Small intestine (tissue), 7 donors: ENCODE measurements at regions not wholly inside any gene's neighbourhood (a gene's known extent, or its start where the extent isn't known, plus 50 kb on each side); places are given as distances from the start of the nearest gene placed in this dataset.

Experiments
- DNase-seq, 2 donors: peaks; one replicate each; pipeline versions ENCODE4 v3.0.0 to v3.0.0-alpha.2; 2013
- FAIRE-seq: peaks from 2 replicates; lab custom pipeline; 2012; peaks lifted over from hg19 to GRCh38; lab: Jason Lieb, UNC
- H3K27ac ChIP-seq, 3 donors: one replicate each; pipeline ENCODE4 v1.5.1; 2013; ENCODE audit warnings: low read length in 2 of 3, mild to moderate bottlenecking in 2 of 3, control low read depth in 1 of 3, inconsistent platforms in 1 of 3, low read depth in 1 of 3, moderate library complexity in 1 of 3
- H3K27me3 ChIP-seq, 3 donors: one replicate each; pipeline ENCODE4 v1.6.1; 2013; ENCODE audit warnings: low read length in 3 of 3, inconsistent platforms in 1 of 3; ENCODE audit not compliant: control insufficient read depth in 3 of 3, insufficient read depth in 3 of 3
- H3K36me3 ChIP-seq, 3 donors: one replicate each; pipeline ENCODE4 v1.6.1; 2013; ENCODE audit warnings: low read length in 3 of 3, inconsistent platforms in 1 of 3, low read depth in 1 of 3, mild to moderate bottlenecking in 1 of 3, moderate library complexity in 1 of 3; ENCODE audit not compliant: control insufficient read depth in 3 of 3, insufficient read depth in 2 of 3
- H3K4me1 ChIP-seq, 3 donors: one replicate each; pipeline ENCODE4 v1.6.1; 2013; ENCODE audit warnings: low read length in 2 of 3, inconsistent platforms in 1 of 3, low read depth in 1 of 3, mild to moderate bottlenecking in 1 of 3, moderate library complexity in 1 of 3; ENCODE audit not compliant: control insufficient read depth in 3 of 3, insufficient read depth in 2 of 3
- H3K4me3 ChIP-seq, 3 donors: one replicate each; pipeline ENCODE4 v1.5.1; 2013; ENCODE audit warnings: low read length in 3 of 3, control low read depth in 1 of 3, inconsistent platforms in 1 of 3, low read depth in 1 of 3, mild to moderate bottlenecking in 1 of 3, moderate library complexity in 1 of 3
- H3K9me3 ChIP-seq, 2 donors: one replicate each; pipeline ENCODE4 v1.6.1; 2013; ENCODE audit warnings: low read depth in 1 of 2, low read length in 1 of 2; ENCODE audit not compliant: control insufficient read depth in 2 of 2, insufficient read depth in 1 of 2
- WGBS, 3 donors: extraction: QIAGEN DNeasy Blood & Tissue Kit; methylation state at CpG; one replicate each; pipeline ENCODE4 v1.1.7; 2013; 5-methylcytosine and 5-hydroxymethylcytosine counted together
- donor health status: healthy with polysubstance abuse.
- donor health status: control.
- donor health status: control.
- donor health status: Bipolar disorder and iron deficiency.
- donor health status: healthy.

GRCh38 chr13:30840515-30840914 is 65.6 kb upstream of the MEDAG start:
- WGBS, 3 donors = 43 to 71% (median 57%) methylated on average over 2 of the region's 6 CpGs
- Histone ChIP-seq H3K9me3 (no peaks in the 10 kb centered on the region), H3K4me1 (peaks cover 0 to 12% (median 0%) of the 10 kb centered on the region in 3 donors), H3K27me3 (no peaks in the 10 kb centered on the region), H3K27ac (no peak overlapping the region), H3K4me3 (no peak overlapping the region), H3K36me3 (no peaks in the 10 kb centered on the region)
- FAIRE-seq (no peak), DNase-seq (no peak)

DNA sequence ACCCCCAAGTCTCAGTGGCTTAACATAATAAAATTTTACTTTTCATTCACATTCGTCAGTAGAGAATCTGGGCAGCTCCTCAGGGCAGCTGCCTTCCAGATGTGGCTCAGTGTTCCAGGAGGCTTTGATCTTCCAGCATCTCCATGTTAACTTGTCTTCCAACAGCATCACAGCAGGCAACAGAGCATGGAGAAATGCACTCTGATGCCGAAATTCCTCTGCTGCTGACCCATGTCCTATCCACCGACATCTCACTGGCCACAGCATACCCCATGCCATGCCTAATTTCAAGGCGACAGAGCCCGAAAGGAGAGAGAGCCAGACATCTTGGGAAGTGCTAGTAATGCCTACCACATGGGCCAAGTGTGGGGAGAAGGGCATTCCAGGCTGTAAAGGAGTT is 64.9 kb upstream of the MEDAG start:
- Histone ChIP-seq H3K27ac (no peak overlapping the region), H3K4me1 (peaks cover 0 to 6% (median 0%) of the 10 kb centered on the region in 3 donors), H3K4me3 (no peak overlapping the region), H3K36me3 (no peaks in the 10 kb centered on the region), H3K27me3 (no peaks in the 10 kb centered on the region), H3K9me3 (no peaks in the 10 kb centered on the region)
- no peak for FAIRE-seq
- 81 to 90% (median 90%) methylated on average over 5 of the region's 5 CpGs for WGBS, 3 donors
- DNase-seq = no peak

DNA sequence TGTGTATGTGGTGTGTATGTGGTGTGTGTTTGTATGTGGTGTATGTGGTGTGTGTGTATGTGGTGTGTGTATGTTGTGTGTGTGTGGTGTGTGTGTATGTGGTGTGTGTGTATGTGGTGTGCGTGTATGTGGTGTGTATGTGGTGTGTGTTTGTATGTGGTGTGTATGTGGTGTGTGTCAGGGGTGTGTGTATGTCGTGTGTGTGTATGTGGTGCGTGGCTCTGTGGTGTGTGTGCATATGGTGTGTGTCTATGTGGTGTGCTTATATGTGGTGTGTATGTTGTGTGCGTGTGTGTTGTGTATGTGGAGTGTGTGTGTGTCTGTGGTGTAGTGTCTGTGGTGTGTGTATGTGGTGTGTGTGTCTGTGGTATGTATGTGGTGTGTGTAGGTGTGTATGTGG is 62.5 kb upstream of the MEDAG start:
- Histone ChIP-seq H3K4me3 (no peak overlapping the region), H3K27me3 (no peaks in the 10 kb centered on the region), H3K27ac (no peak overlapping the region), H3K36me3 (no peaks in the 10 kb centered on the region), H3K9me3 (peaks cover 0 to 5% of the 10 kb centered on the region in 2 donors), H3K4me1 (no peaks in the 10 kb centered on the region)
- FAIRE-seq (no peak), DNase-seq (no peak)
- WGBS, 3 donors = 64 to 83% (median 68%) methylated on average over 4 of the region's 4 CpGs

DNA sequence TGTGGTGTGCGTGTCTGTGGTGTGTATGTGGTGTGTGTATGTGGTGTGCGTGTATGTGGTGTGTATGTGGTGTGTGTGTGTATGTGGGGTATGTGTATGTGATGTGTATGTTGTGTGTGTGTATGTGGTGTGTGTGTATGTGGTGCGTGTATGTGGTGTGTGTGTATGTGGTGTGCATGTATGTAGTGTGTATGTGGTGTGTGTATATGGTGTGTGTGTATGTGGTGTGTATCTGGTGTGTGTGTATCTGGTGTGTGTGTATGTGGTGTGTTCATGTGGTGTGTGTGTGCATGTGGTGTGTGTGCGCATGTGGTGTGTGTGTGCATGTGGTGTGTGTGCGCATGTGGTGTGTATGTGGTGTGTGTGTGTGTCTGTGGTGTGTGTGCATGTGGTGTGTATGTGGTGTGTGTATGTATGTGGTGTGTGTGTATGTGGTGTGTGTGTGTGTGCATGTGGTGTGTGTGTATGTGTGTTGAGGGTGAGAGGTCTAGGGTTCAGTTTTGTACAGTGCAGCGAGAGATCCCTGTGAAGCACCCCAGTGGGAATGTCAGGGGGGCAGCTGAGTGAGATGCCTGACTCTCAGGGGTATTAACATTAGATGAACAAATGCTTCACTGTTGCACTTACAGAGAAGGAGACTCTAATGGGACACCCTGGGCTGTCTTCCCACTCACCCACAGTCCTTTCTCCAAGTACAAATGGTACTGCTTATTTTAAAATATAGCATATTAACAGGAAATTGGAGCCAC is 61.3 kb upstream of the MEDAG start:
- Histone ChIP-seq H3K9me3 (peaks cover 0 to 5% of the 10 kb centered on the region in 2 donors), H3K4me3 (no peak overlapping the region), H3K27me3 (no peaks in the 10 kb centered on the region), H3K27ac (no peak overlapping the region), H3K4me1 (no peaks in the 10 kb centered on the region), H3K36me3 (no peaks in the 10 kb centered on the region)
- FAIRE-seq = no peak
- WGBS, 3 donors = 91 to 98% (median 97%) methylated on average over 6 of the region's 6 CpGs
- DNase-seq = no peak

- Histone ChIP-seq H3K4me3 (no peak overlapping the region), H3K4me1 (no peaks in the 10 kb centered on the region), H3K9me3 (peaks cover 0 to 5% of the 10 kb centered on the region in 2 donors), H3K27ac (peak overlapping the region in 1 of 3 donors; percentile 6), H3K36me3 (no peaks in the 10 kb centered on the region), H3K27me3 (no peaks in the 10 kb centered on the region)
- 58 to 59% (median 59%) methylated on average over 11 of the region's 11 CpGs for WGBS, 3 donors
- FAIRE-seq (no peak), DNase-seq (no peak)
Observed at GRCh38 chr13:30845297-30846214, 60.5 kb upstream of the MEDAG start.

DNA sequence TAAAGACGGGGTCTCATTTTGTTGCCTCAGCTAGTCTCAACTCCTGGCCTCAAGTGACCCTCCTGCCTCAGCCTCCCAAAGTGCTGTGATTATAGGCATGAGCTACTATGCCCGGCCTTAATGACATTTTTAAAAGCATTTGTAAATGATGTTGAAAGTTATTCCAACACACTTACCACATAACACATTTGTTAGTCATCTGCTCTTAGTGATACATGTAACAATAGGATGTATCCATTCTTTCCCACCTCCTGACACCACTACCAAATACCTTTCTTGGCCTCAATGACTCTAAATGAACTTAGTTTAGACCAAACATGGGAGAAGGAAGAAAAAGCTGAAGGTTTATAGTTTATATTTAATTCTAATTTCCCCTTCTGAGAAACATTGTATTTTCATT is 59.8 kb upstream of the MEDAG start:
- 78 to 92% (median 88%) methylated on average over 2 of the region's 2 CpGs for WGBS, 3 donors
- no peaks in the 10 kb centered on the region for H3K36me3 ChIP-seq
- no peak for FAIRE-seq
- H3K27ac ChIP-seq = no peak overlapping the region
- peaks cover 0 to 5% of the 10 kb centered on the region in 2 donors for H3K9me3 ChIP-seq
- H3K4me3 ChIP-seq = no peak overlapping the region
- no peaks in the 10 kb centered on the region for H3K27me3 ChIP-seq
- DNase-seq = no peak
- no peaks in the 10 kb centered on the region for H3K4me1 ChIP-seq

- H3K9me3 ChIP-seq = peaks cover 0 to 5% of the 10 kb centered on the region in 2 donors
- DNase-seq = no peak
- 90 to 96% (median 95%) methylated on average over 7 of the region's 7 CpGs for WGBS, 3 donors
- no peaks in the 10 kb centered on the region for H3K27me3 ChIP-seq
- H3K4me3 ChIP-seq = no peak overlapping the region
- FAIRE-seq = no peak
- no peaks in the 10 kb centered on the region for H3K36me3 ChIP-seq
- H3K27ac ChIP-seq = no peak overlapping the region
- no peaks in the 10 kb centered on the region for H3K4me1 ChIP-seq
Observed at GRCh38 chr13:30846866-30847265, 59.2 kb upstream of the MEDAG start.

DNA sequence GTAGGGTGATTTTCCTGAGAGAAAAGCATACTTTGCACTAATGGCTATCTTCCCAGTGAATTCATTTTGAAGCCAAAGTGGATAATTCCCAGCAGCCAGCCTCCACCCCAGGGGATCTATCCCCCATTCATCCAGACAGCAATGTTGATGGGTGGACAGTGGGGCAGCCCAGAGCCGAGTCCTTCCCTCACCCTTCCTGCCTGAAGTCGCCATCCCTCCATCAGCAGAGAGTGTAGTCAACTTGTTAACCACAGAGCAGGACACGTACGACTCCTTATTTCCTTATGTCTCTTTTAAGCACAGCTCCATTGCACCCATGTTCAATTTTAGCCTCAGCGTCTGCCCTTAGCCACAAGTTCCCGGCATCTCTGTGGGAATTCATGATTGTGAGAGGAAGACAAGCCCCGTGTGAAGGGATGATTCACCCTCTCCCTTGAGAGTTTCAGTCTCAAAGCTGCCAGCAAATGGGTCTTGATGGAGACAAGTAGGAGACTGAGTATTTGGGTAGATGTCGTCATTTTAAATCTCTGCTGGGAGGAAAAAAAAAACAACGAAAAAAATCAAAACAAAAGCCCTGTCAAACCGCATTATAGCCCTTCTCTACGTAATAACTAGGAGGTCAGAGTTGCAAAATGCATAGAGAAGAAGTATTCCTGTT is 58.3 kb upstream of the MEDAG start:
- Histone ChIP-seq H3K27me3 (no peaks in the 10 kb centered on the region), H3K4me3 (no peak overlapping the region), H3K9me3 (peaks cover 0 to 5% of the 10 kb centered on the region in 2 donors), H3K27ac (peak overlapping the region in 1 of 3 donors; percentile 80), H3K4me1 (no peaks in the 10 kb centered on the region), H3K36me3 (no peaks in the 10 kb centered on the region)
- DNase-seq (no peak), FAIRE-seq (no peak)
- WGBS, 3 donors = 45 to 75% (median 54%) methylated on average over 11 of the region's 11 CpGs
